ENCODE measurements at regions not wholly inside any gene's neighbourhood (a gene's known extent, or its start where the extent isn't known, plus 50 kb on each side); places are given as distances from the start of the nearest gene placed in this dataset.

DNA sequence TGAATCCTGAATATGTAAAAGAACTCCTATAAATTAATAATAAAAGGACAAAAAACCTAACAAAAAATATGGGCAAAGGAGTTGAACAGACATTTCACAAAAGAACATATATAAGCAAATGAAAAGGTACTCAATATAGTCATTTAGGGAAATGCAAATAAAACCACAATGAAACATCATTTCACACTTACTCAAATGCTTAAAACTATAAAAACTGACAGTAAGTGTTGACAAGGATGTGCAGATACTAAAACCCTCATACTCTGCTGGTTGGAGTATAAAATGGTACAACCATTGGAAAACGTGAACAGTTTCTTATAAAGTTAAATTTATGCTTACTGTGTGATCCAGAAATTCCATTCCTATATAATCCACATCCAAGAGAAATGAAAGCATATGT, 247.1 kb downstream of the GXYLT1 start:
- Histone ChIP-seq H3K9me3 (peaks cover 0 to 14% (median 0%) of the 10 kb centered on the region in 3 donors), H3K36me3 (no peaks in the 10 kb centered on the region), H3K4me1 (no peaks in the 10 kb centered on the region), H3K4me3 (no peak overlapping the region), H3K27me3 (no peaks in the 10 kb centered on the region), H3K27ac (no peak overlapping the region)
- no peak for TF ChIP-seq POLR2AphosphoS5 (IDR thresholded peaks at IDR 0.05)
- TF ChIP-seq, protein P1, sequence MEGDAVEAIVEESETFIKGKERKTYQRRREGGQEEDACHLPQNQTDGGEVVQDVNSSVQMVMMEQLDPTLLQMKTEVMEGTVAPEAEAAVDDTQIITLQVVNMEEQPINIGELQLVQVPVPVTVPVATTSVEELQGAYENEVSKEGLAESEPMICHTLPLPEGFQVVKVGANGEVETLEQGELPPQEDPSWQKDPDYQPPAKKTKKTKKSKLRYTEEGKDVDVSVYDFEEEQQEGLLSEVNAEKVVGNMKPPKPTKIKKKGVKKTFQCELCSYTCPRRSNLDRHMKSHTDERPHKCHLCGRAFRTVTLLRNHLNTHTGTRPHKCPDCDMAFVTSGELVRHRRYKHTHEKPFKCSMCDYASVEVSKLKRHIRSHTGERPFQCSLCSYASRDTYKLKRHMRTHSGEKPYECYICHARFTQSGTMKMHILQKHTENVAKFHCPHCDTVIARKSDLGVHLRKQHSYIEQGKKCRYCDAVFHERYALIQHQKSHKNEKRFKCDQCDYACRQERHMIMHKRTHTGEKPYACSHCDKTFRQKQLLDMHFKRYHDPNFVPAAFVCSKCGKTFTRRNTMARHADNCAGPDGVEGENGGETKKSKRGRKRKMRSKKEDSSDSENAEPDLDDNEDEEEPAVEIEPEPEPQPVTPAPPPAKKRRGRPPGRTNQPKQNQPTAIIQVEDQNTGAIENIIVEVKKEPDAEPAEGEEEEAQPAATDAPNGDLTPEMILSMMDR (IDR thresholded peaks at IDR 0.05): no peak
- TF ChIP-seq POLR2A (IDR thresholded peaks at IDR 0.05): no peak
- TF ChIP-seq EP300 (IDR thresholded peaks at IDR 0.05): no peak
- no peak for ATAC-seq
- WGBS, 2 donors (ENCODE audit: low coverage in 1 of 2): 60 to 88% methylated on average over 1 of the region's 1 CpG

DNA sequence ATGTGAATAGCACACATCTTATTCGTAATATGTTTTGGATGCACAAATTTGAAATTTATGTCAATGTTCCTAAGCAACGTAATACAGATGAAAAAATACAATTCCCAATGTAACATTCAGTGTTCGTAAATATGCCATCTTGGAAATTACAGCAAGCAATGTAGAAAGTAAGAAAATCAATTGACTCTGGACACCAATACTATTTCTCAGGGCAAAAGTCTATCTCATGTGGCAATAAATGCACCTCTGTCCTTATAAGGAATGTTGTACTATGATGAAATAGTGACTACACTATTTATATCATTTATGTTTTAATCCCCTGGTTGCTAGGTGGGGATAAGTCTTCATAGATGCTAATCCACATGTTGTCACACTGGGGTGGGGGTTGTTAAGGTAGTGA, 251.2 kb downstream of the GXYLT1 start:
- no peak overlapping the region for H3K4me3 ChIP-seq
- no peaks in the 10 kb centered on the region for H3K27me3 ChIP-seq
- H3K27ac ChIP-seq: no peak overlapping the region
- H3K4me1 ChIP-seq: no peaks in the 10 kb centered on the region
- peaks cover 0 to 6% (median 0%) of the 10 kb centered on the region in 3 donors for H3K9me3 ChIP-seq
- ATAC-seq: no peak
- H3K36me3 ChIP-seq: no peaks in the 10 kb centered on the region
- TF ChIP-seq, protein P1 (IDR thresholded peaks at IDR 0.05): no peak
- TF ChIP-seq EP300 (IDR thresholded peaks at IDR 0.05) (no peak), POLR2A (IDR thresholded peaks at IDR 0.05) (no peak), POLR2AphosphoS5 (IDR thresholded peaks at IDR 0.05) (no peak)
- WGBS, 2 donors (ENCODE audit: low coverage in 1 of 2): 90 to 95% methylated on average over 3 of the region's 3 CpGs

DNA sequence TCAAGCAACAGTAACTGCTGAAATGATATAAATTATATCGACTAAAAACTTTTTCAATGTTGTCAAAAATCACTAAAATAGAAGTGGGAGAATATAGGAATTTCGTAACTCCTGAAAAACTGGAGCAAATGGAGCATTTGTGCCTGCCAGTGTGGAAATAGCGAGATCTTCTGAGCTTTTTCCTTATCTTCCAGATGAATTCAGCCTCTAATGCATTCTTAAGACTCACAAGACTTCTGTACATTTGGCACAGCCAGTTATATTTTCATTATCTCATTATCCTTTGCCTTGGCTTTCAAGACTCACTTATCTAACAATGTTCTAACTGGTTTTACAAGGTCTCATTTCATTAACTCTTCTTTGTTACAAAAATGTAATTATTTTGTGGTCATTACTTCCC, 252.4 kb downstream of the GXYLT1 start:
- Histone ChIP-seq H3K36me3 (no peaks in the 10 kb centered on the region), H3K4me3 (no peak overlapping the region), H3K9me3 (no peaks in the 10 kb centered on the region), H3K27ac (no peak overlapping the region), H3K27me3 (no peaks in the 10 kb centered on the region), H3K4me1 (no peaks in the 10 kb centered on the region)
- ATAC-seq: no peak
- no peak for TF ChIP-seq POLR2AphosphoS5 (IDR thresholded peaks at IDR 0.05)
- TF ChIP-seq POLR2A (IDR thresholded peaks at IDR 0.05): no peak
- TF ChIP-seq, protein P1 (IDR thresholded peaks at IDR 0.05): no peak
- no peak for TF ChIP-seq EP300 (IDR thresholded peaks at IDR 0.05)
- WGBS, 2 donors (ENCODE audit: low coverage in 1 of 2): 87 to 88% methylated on average over 3 of the region's 3 CpGs

DNA sequence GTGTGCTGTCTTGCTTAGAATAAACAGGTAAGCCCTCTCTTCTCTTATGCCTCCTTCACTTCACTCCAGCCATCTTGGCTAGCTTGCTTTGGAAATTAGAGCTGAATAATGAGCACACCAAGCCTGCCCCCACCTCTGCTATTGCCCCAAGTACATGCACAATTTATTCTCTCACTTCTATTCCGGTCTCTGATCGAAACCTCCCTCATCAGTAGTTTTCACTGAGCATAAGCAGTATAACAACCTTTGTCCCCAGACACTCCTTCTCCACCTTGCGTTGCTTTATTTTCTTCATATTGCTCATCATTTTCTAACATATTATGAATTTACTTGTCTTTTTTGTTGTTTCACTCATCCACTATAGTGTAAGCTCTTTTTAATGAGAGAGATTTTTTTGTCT, 253.4 kb downstream of the GXYLT1 start:
- no peaks in the 10 kb centered on the region for H3K4me1 ChIP-seq
- H3K9me3 ChIP-seq: no peaks in the 10 kb centered on the region
- no peak overlapping the region for H3K4me3 ChIP-seq
- no peak for ATAC-seq
- no peaks in the 10 kb centered on the region for H3K36me3 ChIP-seq
- H3K27ac ChIP-seq: no peak overlapping the region
- no peaks in the 10 kb centered on the region for H3K27me3 ChIP-seq
- 96 to 100% methylated on average over 3 of the region's 3 CpGs for WGBS, 2 donors (ENCODE audit: low coverage in 1 of 2)
- TF ChIP-seq EP300 (IDR thresholded peaks at IDR 0.05) (no peak), POLR2AphosphoS5 (IDR thresholded peaks at IDR 0.05) (no peak), POLR2A (IDR thresholded peaks at IDR 0.05) (no peak)
- TF ChIP-seq, protein P1 (IDR thresholded peaks at IDR 0.05): no peak

DNA sequence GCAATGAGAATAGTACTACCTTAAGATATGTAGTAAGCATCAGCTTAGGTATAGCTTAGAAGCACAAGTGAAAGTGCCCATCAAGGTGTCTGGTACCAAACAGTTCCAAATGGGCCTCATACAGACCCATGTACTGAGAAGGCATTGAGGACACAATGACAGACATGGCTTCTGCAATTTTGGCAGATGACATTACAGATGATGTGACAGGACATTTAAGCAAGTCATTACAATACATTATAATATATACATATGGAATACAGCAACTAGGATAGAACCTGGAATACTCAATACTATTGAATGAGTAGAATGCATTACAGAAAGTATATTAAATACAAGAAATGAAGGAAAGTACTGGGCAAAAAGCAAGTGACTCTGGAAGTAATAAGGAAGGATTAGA, 256.4 kb downstream of the GXYLT1 start:
- no peak for TF ChIP-seq POLR2A (IDR thresholded peaks at IDR 0.05)
- TF ChIP-seq EP300 (IDR thresholded peaks at IDR 0.05): no peak
- Histone ChIP-seq H3K27me3 (no peaks in the 10 kb centered on the region), H3K27ac (no peak overlapping the region), H3K4me3 (no peak overlapping the region), H3K9me3 (no peaks in the 10 kb centered on the region), H3K4me1 (no peaks in the 10 kb centered on the region), H3K36me3 (no peaks in the 10 kb centered on the region)
- ATAC-seq: no peak

Data from gastroesophageal sphincter (tissue), 4 donors.